ENCODE measurements at regions not wholly inside any gene's neighbourhood (a gene's known extent, or its start where the extent isn't known, plus 50 kb on each side); places are given as distances from the start of the nearest gene placed in this dataset.
A peak's percentile ranks its signal among the peaks of the same experiment; 100 is the strongest.
"Not testable (repeated sequence)": the region's sequence is repeated elsewhere in the genome, so short reads cannot be mapped to it uniquely, and the experiment has no call there.

GRCh38 chr14:106419376-106419965 lies 893.1 kb downstream of the TMEM121 start:
- no peak for DNase-seq
- no peak for ATAC-seq (ENCODE audit: poor library complexity)
- intact Hi-C loops (cut with DNase I), result no loop called here

- ATAC-seq (ENCODE audit: poor library complexity); intact Hi-C loops (cut with DNase I): not testable (repeated sequence)
- DNase-seq, result peak; percentile 53
Observed at GRCh38 chr14:106421431-106422033, 895.1 kb downstream of the TMEM121 start.

GRCh38 chr14:106422066-106422465 lies 895.7 kb downstream of the TMEM121 start:
- DNase-seq (no peak), ATAC-seq (ENCODE audit: poor library complexity) (no peak)
- intact Hi-C loops (cut with DNase I), result no loop called here

GRCh38 chr14:106425150-106425549 lies 898.8 kb downstream of the TMEM121 start:
- DNase-seq; ATAC-seq (ENCODE audit: poor library complexity); intact Hi-C loops (cut with DNase I): not testable (repeated sequence)

- DNase-seq (peak; percentile 47), ATAC-seq (ENCODE audit: poor library complexity) (no peak)
- intact Hi-C loops (cut with DNase I), result no loop called here
Observed at GRCh38 chr14:106436310-106436905, 910.0 kb downstream of the TMEM121 start.

GRCh38 chr14:106442857-106443256 lies 916.5 kb downstream of the TMEM121 start:
- ATAC-seq (ENCODE audit: poor library complexity), result no peak
- intact Hi-C loops (cut with DNase I), result no loop called here
- DNase-seq, result no peak

GRCh38 chr14:106455026-106455425 lies 928.6 kb downstream of the TMEM121 start:
- intact Hi-C loops (cut with DNase I), result no loop called here
- ATAC-seq (ENCODE audit: poor library complexity) (no peak), DNase-seq (no peak)

- intact Hi-C loops (cut with DNase I), result no loop called here
- no peak for ATAC-seq (ENCODE audit: poor library complexity)
- DNase-seq, result peak; percentile 37
Observed at GRCh38 chr14:106459971-106460730, 933.8 kb downstream of the TMEM121 start.

- ATAC-seq (ENCODE audit: poor library complexity) (no peak), DNase-seq (no peak)
- intact Hi-C loops (cut with DNase I), result no loop called here
Observed at GRCh38 chr14:106460916-106461315, 934.5 kb downstream of the TMEM121 start.

- ATAC-seq (ENCODE audit: poor library complexity); DNase-seq; intact Hi-C loops (cut with DNase I): not testable (repeated sequence)
Observed at GRCh38 chr14:106466483-106466882, 940.1 kb downstream of the TMEM121 start.

GRCh38 chr14:106468869-106469268 lies 942.5 kb downstream of the TMEM121 start:
- DNase-seq; ATAC-seq (ENCODE audit: poor library complexity); intact Hi-C loops (cut with DNase I): not testable (repeated sequence)

- intact Hi-C loops (cut with DNase I); ATAC-seq (ENCODE audit: poor library complexity); DNase-seq: not testable (repeated sequence)
Observed at GRCh38 chr14:106470028-106470427, 943.6 kb downstream of the TMEM121 start.

GRCh38 chr14:106474261-106475028 lies 948.1 kb downstream of the TMEM121 start:
- ATAC-seq (ENCODE audit: poor library complexity); intact Hi-C loops (cut with DNase I); DNase-seq: not testable (repeated sequence)

- intact Hi-C loops (cut with DNase I); DNase-seq; ATAC-seq (ENCODE audit: poor library complexity): not testable (repeated sequence)
Observed at GRCh38 chr14:106475214-106475613, 948.8 kb downstream of the TMEM121 start.

- ATAC-seq (ENCODE audit: poor library complexity); intact Hi-C loops (cut with DNase I); DNase-seq: not testable (repeated sequence)
Observed at GRCh38 chr14:106477600-106477999, 951.2 kb downstream of the TMEM121 start.

- ATAC-seq (ENCODE audit: poor library complexity); intact Hi-C loops (cut with DNase I); DNase-seq: not testable (repeated sequence)
Observed at GRCh38 chr14:106480287-106480686, 953.9 kb downstream of the TMEM121 start.

GRCh38 chr14:106482213-106482612 lies 955.8 kb downstream of the TMEM121 start:
- ATAC-seq (ENCODE audit: poor library complexity); DNase-seq: not testable (repeated sequence)

GRCh38 chr14:106487600-106487999 lies 961.2 kb downstream of the TMEM121 start:
- intact Hi-C loops (cut with DNase I), result no loop called here
- ATAC-seq (ENCODE audit: poor library complexity) (no peak), DNase-seq (no peak)

More at GRCh38 chr14:106482213-106482612, 955.8 kb downstream of the TMEM121 start:
- intact Hi-C loops (cut with DNase I), result not testable (repeated sequence)

Data from Right ventricle myocardium superior (tissue), 1 donor.